GM18873 (cell line): ENCODE measurements at regions not wholly inside any gene's neighbourhood (a gene's known extent, or its start where the extent isn't known, plus 50 kb on each side); places are given as distances from the start of the nearest gene placed in this dataset.

ENCODE experiments used
- ATAC-seq: cut with Tn5 transposase; IDR thresholded peaks from one replicate; pipeline ENCODE4 v1.9.1; 2021; ENCODE audit warnings: mild to moderate bottlenecking, moderate library complexity, moderate number of reproducible peaks; ENCODE audit not compliant: unreplicated experiment, low FRiP score

- no peak for ATAC-seq
Measured at GRCh38 chr7:47024991-47025390, 556.9 kb downstream of the TNS3 start.

- ATAC-seq: no peak
Measured at GRCh38 chr7:47008461-47008860, 573.5 kb downstream of the TNS3 start.

- no peak for ATAC-seq
Measured at GRCh38 chr7:47007471-47007870, 574.4 kb downstream of the TNS3 start.

- no peak for ATAC-seq
Measured at GRCh38 chr7:47000561-47000960, 581.4 kb downstream of the TNS3 start.

GRCh38 chr7:46999866-47000265, 582.0 kb downstream of the TNS3 start:
- no peak for ATAC-seq

- ATAC-seq: no peak
Measured at GRCh38 chr7:46996972-46997371, 584.9 kb downstream of the TNS3 start.

GRCh38 chr7:46993396-46993795, 588.5 kb downstream of the TNS3 start:
- ATAC-seq: no peak

- ATAC-seq: no peak
Measured at GRCh38 chr7:46990761-46991160, 591.1 kb downstream of the TNS3 start.

GRCh38 chr7:46989247-46989646, 592.7 kb downstream of the TNS3 start:
- no peak for ATAC-seq

GRCh38 chr7:46982928-46983327, 599.0 kb downstream of the TNS3 start:
- ATAC-seq: no peak

- no peak for ATAC-seq
Measured at GRCh38 chr7:46979439-46979838, 602.5 kb downstream of the TNS3 start.

GRCh38 chr7:46975493-46975892, 606.4 kb downstream of the TNS3 start:
- no peak for ATAC-seq

GRCh38 chr7:46972205-46972604, 609.7 kb downstream of the TNS3 start:
- no peak for ATAC-seq

- ATAC-seq: no peak
Measured at GRCh38 chr7:46970476-46970875, 611.4 kb downstream of the TNS3 start.

GRCh38 chr7:46970131-46970430, 611.8 kb downstream of the TNS3 start:
- no peak for ATAC-seq

- ATAC-seq: no peak
Measured at GRCh38 chr7:46969303-46970130, 612.4 kb downstream of the TNS3 start.

GRCh38 chr7:46968003-46968402, 613.9 kb downstream of the TNS3 start:
- no peak for ATAC-seq

- ATAC-seq: no peak
Measured at GRCh38 chr7:46963719-46964118, 618.2 kb downstream of the TNS3 start.

GRCh38 chr7:46960970-46961369, 620.9 kb downstream of the TNS3 start:
- no peak for ATAC-seq

- no peak for ATAC-seq
Measured at GRCh38 chr7:46957195-46957594, 624.7 kb downstream of the TNS3 start.

GRCh38 chr7:46955531-46955930, 626.4 kb downstream of the TNS3 start:
- no peak for ATAC-seq

- no peak for ATAC-seq
Measured at GRCh38 chr7:46954181-46954580, 627.7 kb downstream of the TNS3 start.

GRCh38 chr7:46953008-46953407, 628.9 kb downstream of the TNS3 start:
- no peak for ATAC-seq
